ENCODE measurements at regions not wholly inside any gene's neighbourhood (a gene's known extent, or its start where the extent isn't known, plus 50 kb on each side); places are given as distances from the start of the nearest gene placed in this dataset.
A peak's percentile ranks its signal among the peaks of the same experiment; 100 is the strongest.

DNA sequence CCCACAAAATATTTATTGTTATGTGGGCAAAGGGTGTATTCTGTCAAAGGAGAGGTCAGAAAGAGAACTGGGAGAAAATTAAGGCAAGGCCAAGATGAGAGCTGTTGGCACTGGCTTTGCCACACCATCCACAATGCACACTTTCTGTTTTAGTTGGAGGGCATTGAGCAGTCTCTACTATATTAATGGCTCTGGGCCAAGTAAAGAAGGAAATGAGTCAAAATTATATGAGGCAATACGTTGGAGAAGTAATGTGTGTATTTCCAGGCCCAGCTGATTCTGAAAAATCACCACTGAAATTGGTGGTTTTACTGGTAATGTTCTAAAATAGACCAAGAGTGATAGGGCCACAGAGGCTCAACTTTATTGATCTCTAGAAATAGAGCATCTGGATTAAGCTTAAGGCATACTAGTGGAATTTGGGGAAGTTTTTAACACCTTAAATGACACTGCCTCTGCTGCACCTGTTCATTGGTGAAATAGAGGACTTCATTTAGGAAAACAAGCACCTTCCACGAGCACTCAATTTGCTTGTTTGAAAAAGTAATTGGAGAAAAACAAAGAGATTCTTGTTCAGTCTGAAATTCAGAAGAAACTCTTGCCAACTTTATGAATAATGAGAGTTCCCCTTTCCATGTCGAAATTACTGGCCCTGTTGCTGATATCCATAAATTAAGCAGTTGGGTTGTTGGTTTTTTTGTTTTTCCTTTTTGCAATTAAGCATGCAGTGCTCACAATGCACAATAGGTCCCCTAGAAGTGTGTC lies 424.9 kb downstream of the ADGRL2 start:
- peaks cover 6 to 12% (median 6%) of the 10 kb centered on the region in 3 donors for H3K4me1 ChIP-seq
- peak overlapping the region in 3 of 4 donors; percentile 4 to 48 (median 44) for H3K27ac ChIP-seq
- FAIRE-seq, result no peak
- intact Hi-C loops (cut with DNase I), result no loop called here
- no peaks in the 10 kb centered on the region for H3K27me3 ChIP-seq
- peak in 3 of 4 donors; percentile 71 to 87 (median 84) for ATAC-seq
- no peaks in the 10 kb centered on the region for H3K36me3 ChIP-seq
- 22 to 28% methylated on average over 3 of the region's 3 CpGs for WGBS, 2 donors
- no peak for DNase-seq
- TF ChIP-seq, protein P1, sequence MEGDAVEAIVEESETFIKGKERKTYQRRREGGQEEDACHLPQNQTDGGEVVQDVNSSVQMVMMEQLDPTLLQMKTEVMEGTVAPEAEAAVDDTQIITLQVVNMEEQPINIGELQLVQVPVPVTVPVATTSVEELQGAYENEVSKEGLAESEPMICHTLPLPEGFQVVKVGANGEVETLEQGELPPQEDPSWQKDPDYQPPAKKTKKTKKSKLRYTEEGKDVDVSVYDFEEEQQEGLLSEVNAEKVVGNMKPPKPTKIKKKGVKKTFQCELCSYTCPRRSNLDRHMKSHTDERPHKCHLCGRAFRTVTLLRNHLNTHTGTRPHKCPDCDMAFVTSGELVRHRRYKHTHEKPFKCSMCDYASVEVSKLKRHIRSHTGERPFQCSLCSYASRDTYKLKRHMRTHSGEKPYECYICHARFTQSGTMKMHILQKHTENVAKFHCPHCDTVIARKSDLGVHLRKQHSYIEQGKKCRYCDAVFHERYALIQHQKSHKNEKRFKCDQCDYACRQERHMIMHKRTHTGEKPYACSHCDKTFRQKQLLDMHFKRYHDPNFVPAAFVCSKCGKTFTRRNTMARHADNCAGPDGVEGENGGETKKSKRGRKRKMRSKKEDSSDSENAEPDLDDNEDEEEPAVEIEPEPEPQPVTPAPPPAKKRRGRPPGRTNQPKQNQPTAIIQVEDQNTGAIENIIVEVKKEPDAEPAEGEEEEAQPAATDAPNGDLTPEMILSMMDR (IDR thresholded peaks at IDR 0.05), result no peak
- no peaks in the 10 kb centered on the region for H3K9me3 ChIP-seq
- H3K4me3 ChIP-seq, result no peak overlapping the region

DNA sequence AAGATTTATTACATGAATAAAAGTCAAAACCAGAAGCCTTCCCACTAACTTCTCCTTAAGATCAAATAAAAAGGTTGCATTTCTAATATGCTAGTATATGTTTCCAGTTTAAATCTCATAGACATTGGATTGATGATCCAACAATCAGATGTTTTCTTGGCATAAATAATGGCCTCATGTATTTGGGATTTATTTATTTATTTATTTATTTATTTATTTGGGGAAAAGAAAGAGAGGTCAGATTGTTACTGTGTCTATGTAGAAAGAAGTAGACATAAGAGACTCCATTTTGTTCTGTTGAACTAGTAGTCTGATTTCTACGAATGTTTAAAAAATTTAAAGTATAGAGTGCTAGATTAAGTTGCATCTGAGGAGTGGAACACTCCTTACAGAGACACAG lies 422.4 kb downstream of the ADGRL2 start:
- Histone ChIP-seq H3K9me3 (no peaks in the 10 kb centered on the region), H3K4me3 (no peak overlapping the region), H3K36me3 (no peaks in the 10 kb centered on the region), H3K4me1 (peaks cover 6 to 12% (median 6%) of the 10 kb centered on the region in 3 donors), H3K27me3 (no peaks in the 10 kb centered on the region), H3K27ac (no peak overlapping the region)
- 86 to 88% methylated on average over 1 of the region's 1 CpG for WGBS, 2 donors
- TF ChIP-seq, protein P1 (IDR thresholded peaks at IDR 0.05), result no peak
- no peak for DNase-seq
- no peak for ATAC-seq
- no peak for FAIRE-seq
- intact Hi-C loops (cut with DNase I), result no loop called here

DNA sequence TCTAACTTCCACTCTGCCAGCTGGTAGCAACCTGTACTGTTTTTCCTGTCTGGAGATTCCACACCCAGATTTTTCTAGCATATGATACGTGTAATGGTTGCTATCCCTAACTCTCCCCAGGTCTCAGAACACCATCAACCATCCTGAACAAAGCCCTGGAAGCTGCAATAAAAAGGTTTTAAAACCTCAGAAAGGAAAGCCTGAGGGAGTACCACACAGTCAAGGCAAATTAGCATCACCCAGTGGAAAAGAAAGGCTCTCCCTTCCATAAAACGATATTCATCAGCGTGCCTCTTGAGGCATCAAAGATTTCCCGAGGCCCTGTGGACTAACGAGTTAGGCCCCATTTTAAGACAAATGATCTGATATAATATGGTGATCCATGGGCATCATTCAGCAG lies 421.0 kb downstream of the ADGRL2 start:
- DNase-seq (no peak), ATAC-seq (no peak), FAIRE-seq (no peak)
- Histone ChIP-seq H3K27ac (no peak overlapping the region), H3K4me1 (peaks cover 0 to 6% (median 6%) of the 10 kb centered on the region in 3 donors), H3K4me3 (no peak overlapping the region), H3K36me3 (no peaks in the 10 kb centered on the region), H3K27me3 (no peaks in the 10 kb centered on the region), H3K9me3 (no peaks in the 10 kb centered on the region)
- WGBS, 2 donors, result 79 to 88% methylated on average over 5 of the region's 5 CpGs
- TF ChIP-seq, protein P1 (IDR thresholded peaks at IDR 0.05), result no peak
- intact Hi-C loops (cut with DNase I), result no loop called here

DNA sequence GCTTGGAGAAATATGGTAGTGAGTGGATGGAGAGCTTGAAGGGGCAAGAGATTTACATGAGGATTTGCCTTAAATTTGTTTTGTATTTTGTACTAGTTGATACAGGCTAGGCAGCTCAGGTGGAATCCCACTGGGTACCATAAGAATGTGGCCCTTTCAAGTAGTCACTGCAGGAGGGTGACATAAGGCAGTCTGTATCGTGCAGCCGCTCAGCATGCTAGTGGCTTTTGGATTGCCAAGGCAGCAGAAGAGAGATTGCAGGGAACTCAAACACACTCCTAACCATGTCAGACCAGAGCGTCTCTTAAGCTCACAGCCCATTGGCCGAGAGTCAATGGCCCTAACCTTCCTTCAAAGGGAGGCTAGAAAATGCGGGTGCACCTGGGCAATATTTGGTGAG lies 420.0 kb downstream of the ADGRL2 start:
- TF ChIP-seq, protein P1 (IDR thresholded peaks at IDR 0.05), result no peak
- Histone ChIP-seq H3K27ac (no peak overlapping the region), H3K9me3 (no peaks in the 10 kb centered on the region), H3K4me3 (no peak overlapping the region), H3K4me1 (peaks cover 0 to 6% (median 0%) of the 10 kb centered on the region in 3 donors), H3K36me3 (no peaks in the 10 kb centered on the region), H3K27me3 (no peaks in the 10 kb centered on the region)
- DNase-seq (no peak), ATAC-seq (no peak), FAIRE-seq (no peak)
- 86 to 95% methylated on average over 5 of the region's 5 CpGs for WGBS, 2 donors
- intact Hi-C loops (cut with DNase I), result no loop called here

DNA sequence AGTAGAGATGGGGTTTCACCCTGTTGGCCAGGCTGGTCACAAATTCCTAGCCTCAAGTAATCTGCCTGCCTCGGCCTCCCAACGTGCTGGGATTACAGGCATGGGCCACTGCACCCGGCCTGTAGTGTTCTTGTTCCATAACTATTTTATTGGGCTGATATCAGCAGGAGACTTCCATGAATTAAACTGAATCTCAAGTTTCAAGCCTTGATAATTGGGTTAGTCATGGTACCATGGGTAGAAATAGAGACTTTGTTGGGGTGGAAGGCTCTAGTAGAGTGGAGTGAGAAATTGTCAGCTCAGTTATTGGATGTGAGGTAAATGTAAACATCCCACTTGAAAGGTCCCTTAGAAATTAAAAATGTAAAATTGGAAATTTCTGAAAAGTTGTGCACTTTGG lies 419.1 kb downstream of the ADGRL2 start:
- H3K4me1 ChIP-seq, result no peaks in the 10 kb centered on the region
- H3K27me3 ChIP-seq, result no peaks in the 10 kb centered on the region
- intact Hi-C loops (cut with DNase I), result no loop called here
- TF ChIP-seq, protein P1 (IDR thresholded peaks at IDR 0.05), result no peak
- no peaks in the 10 kb centered on the region for H3K36me3 ChIP-seq
- DNase-seq, result no peak
- H3K4me3 ChIP-seq, result no peak overlapping the region
- 84 to 85% methylated on average over 3 of the region's 3 CpGs for WGBS, 2 donors
- no peaks in the 10 kb centered on the region for H3K9me3 ChIP-seq
- no peak for FAIRE-seq
- H3K27ac ChIP-seq, result no peak overlapping the region
- ATAC-seq, result no peak

Measured in pancreas (tissue), 10 donors.